C4-2B (cell line): ENCODE measurements at regions not wholly inside any gene's neighbourhood (a gene's known extent, or its start where the extent isn't known, plus 50 kb on each side); places are given as distances from the start of the nearest gene placed in this dataset.
"Not testable (repeated sequence)": the region's sequence is repeated elsewhere in the genome, so short reads cannot be mapped to it uniquely, and the experiment has no call there.

Experiments
- ZFX ChIP-seq: fragments of 450-650 bp; IDR thresholded peaks from 2 replicates; pipeline ENCODE4 v1.6.1; 2017
- TF ChIP-seq, protein P1 (sequence below): fragments of 450-650 bp; conservative IDR thresholded peaks from 2 replicates; pipeline ENCODE4 v1.5.1; 2017; ENCODE audit warnings: mild to moderate bottlenecking

DNA sequence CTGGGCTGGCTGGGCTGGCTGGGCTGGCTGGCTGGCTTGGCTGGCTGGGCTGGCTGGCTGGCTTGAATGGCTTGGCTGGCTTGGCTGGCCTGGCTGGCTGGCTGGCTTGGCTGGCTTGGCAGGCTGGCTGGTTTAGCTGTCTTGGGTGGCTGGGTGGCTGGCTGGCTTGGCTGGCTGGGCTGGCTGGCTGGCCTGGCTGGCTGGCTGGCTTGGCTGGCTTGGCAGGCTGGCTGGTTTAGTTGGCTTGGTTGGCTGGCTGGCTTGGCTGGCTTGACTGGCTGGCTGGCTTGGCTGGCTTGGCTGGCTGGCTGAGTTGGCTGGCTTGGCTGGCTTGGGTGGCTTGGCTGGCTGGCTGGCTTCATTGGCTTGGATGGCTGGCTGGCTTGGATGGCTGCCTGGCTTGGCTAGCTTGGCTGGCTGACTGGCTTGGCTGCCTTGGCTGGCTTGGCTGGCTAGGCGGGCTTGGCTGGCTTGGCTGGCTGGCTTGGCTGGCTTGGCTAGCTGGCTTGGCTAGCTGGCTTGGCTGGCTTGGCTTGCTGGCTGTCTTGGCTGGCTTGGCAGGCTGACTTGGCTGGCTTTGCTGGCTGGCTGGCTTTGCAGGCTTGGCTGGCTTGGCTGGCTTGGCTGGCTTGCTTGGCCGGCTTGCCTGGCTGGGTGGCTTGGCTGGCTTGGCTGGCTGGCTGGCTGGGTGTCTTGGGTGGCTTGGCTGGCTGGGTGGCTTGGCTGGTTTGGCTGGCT lies 2807.2 kb downstream of the RPIA start:
- TF ChIP-seq, protein P1, sequence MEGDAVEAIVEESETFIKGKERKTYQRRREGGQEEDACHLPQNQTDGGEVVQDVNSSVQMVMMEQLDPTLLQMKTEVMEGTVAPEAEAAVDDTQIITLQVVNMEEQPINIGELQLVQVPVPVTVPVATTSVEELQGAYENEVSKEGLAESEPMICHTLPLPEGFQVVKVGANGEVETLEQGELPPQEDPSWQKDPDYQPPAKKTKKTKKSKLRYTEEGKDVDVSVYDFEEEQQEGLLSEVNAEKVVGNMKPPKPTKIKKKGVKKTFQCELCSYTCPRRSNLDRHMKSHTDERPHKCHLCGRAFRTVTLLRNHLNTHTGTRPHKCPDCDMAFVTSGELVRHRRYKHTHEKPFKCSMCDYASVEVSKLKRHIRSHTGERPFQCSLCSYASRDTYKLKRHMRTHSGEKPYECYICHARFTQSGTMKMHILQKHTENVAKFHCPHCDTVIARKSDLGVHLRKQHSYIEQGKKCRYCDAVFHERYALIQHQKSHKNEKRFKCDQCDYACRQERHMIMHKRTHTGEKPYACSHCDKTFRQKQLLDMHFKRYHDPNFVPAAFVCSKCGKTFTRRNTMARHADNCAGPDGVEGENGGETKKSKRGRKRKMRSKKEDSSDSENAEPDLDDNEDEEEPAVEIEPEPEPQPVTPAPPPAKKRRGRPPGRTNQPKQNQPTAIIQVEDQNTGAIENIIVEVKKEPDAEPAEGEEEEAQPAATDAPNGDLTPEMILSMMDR, result not testable (repeated sequence)
- TF ChIP-seq ZFX, result not testable (repeated sequence)
